GM12878 (cell line): ENCODE measurements at regions not wholly inside any gene's neighbourhood (a gene's known extent, or its start where the extent isn't known, plus 50 kb on each side); places are given as distances from the start of the nearest gene placed in this dataset.

Experiments
- JUND ChIP-seq: IDR thresholded peaks from 2 replicates; pipeline ENCODE4 v1.6.1; 2012; ENCODE audit warnings: low read depth, mild to moderate bottlenecking, low read length, improper control_type of control experiment, moderate library complexity
- PKNOX1 ChIP-seq: fragments of 450-650 bp; IDR thresholded peaks from 2 replicates; pipeline ENCODE4 v1.6.1; 2016; ENCODE audit warnings: mild to moderate bottlenecking
- POLR2AphosphoS5 ChIP-seq: IDR thresholded peaks from 2 replicates; pipeline ENCODE4 v1.6.1; 2011; ENCODE audit warnings: mild to moderate bottlenecking, low read length, inconsistent platforms
- RCOR1 ChIP-seq: conservative IDR thresholded peaks from 2 replicates; pipeline ENCODE4 v1.6.1; 2012; ENCODE audit warnings: low read depth, low read length, improper control_type of control experiment

- no peak for TF ChIP-seq POLR2AphosphoS5
- TF ChIP-seq RCOR1: no peak
- TF ChIP-seq PKNOX1: no peak
- TF ChIP-seq JUND: no peak
Observed at GRCh38 chr2:12006850-12007249, 260.4 kb downstream of the LPIN1 start.
